ENCODE measurements at regions not wholly inside any gene's neighbourhood (a gene's known extent, or its start where the extent isn't known, plus 50 kb on each side); places are given as distances from the start of the nearest gene placed in this dataset.
"Not testable (repeated sequence)": the region's sequence is repeated elsewhere in the genome, so short reads cannot be mapped to it uniquely, and the experiment has no call there.

- no peak for DNase-seq (ENCODE audit: low read depth)
- no peak overlapping the region for H3K4me3 ChIP-seq (ENCODE audit: low read length)
- no peak for TF ChIP-seq CTCF (IDR thresholded peaks at IDR 0.05; ENCODE audit: insufficient read depth, low read depth, low read length, missing control alignments)
These were observed 154.4 kb downstream of the CDRT15L2 start for GRCh38 chr17:20733923-20734322.

- no peak for TF ChIP-seq CTCF (IDR thresholded peaks at IDR 0.05; ENCODE audit: insufficient read depth, low read depth, low read length, missing control alignments)
- DNase-seq (ENCODE audit: low read depth), result no peak
- H3K4me3 ChIP-seq (ENCODE audit: low read length), result no peak overlapping the region
These were observed 156.3 kb downstream of the CDRT15L2 start for GRCh38 chr17:20735796-20736195.

- H3K4me3 ChIP-seq (ENCODE audit: low read length); DNase-seq (ENCODE audit: low read depth): not testable (repeated sequence)
These were observed 158.1 kb downstream of the CDRT15L2 start for GRCh38 chr17:20737636-20738035.

- no peak overlapping the region for H3K4me3 ChIP-seq (ENCODE audit: low read length)
- DNase-seq (ENCODE audit: low read depth), result no peak
- TF ChIP-seq CTCF (IDR thresholded peaks at IDR 0.05; ENCODE audit: insufficient read depth, low read depth, low read length, missing control alignments), result no peak
These were observed 191.6 kb downstream of the CDRT15L2 start for GRCh38 chr17:20771104-20771503.

GRCh38 chr17:20774472-20775135 is 195.1 kb downstream of the CDRT15L2 start:
- no peak for TF ChIP-seq CTCF (IDR thresholded peaks at IDR 0.05; ENCODE audit: insufficient read depth, low read depth, low read length, missing control alignments)
- H3K4me3 ChIP-seq (ENCODE audit: low read length), result no peak overlapping the region
- no peak for DNase-seq (ENCODE audit: low read depth)

GRCh38 chr17:20775331-20775730 is 195.8 kb downstream of the CDRT15L2 start:
- no peak overlapping the region for H3K4me3 ChIP-seq (ENCODE audit: low read length)
- TF ChIP-seq CTCF (IDR thresholded peaks at IDR 0.05; ENCODE audit: insufficient read depth, low read depth, low read length, missing control alignments), result no peak
- no peak for DNase-seq (ENCODE audit: low read depth)

GRCh38 chr17:20779521-20779920 is 200.0 kb downstream of the CDRT15L2 start:
- no peak for TF ChIP-seq CTCF (IDR thresholded peaks at IDR 0.05; ENCODE audit: insufficient read depth, low read depth, low read length, missing control alignments)
- no peak overlapping the region for H3K4me3 ChIP-seq (ENCODE audit: low read length)
- no peak for DNase-seq (ENCODE audit: low read depth)

All from epithelial cell of esophagus (primary cell).